ENCODE measurements at regions not wholly inside any gene's neighbourhood (a gene's known extent, or its start where the extent isn't known, plus 50 kb on each side); places are given as distances from the start of the nearest gene placed in this dataset.

- no peak for DNase-seq
These were observed 262.1 kb upstream of the ADGRB3 start for GRCh38 chr6:68372991-68373390.

DNA sequence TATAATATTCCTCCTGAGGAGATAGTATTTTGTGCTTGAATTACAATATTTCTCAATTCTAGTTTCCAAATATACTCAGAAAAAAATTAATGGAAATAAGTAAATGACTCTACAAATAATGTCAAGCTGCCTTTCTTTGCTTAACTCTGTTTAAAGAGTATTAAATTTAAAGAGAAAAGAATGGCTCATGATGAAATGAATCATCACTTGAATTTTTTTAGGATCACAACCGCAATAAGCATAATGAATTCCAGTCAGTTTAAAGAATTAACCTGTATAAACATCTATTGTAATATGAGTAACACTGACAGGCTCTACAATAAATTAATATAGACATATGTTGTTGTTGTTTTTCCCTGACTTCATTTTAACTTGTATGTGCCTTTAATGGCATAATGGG is 266.2 kb upstream of the ADGRB3 start:
- no peak for DNase-seq

DNA sequence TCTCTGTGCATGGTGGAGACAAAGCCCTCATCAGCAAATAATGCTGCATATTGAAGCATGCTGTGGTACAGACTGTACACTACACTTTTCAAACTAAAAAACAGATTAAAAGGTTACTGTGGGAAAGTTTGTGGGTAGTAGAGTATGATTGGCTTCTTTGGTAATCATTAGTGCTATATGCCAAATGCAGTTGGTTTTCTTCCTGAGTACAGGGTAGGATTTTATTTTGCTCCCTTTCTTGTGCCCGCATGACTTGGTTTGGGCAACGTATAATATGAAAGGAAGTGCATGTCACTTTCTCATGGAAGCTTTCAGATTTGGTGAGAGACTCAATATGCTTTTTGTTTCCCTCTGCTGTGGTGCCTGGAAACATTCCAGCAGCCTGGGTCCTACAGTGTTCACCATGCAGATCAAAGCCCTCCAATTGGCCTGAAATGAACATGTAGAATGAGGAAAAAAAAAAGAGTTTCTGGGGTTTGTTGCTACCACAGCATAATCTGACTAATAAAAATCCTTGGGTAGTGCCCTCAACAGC is 270.7 kb upstream of the ADGRB3 start:
- peak; percentile 30 for DNase-seq

DNA sequence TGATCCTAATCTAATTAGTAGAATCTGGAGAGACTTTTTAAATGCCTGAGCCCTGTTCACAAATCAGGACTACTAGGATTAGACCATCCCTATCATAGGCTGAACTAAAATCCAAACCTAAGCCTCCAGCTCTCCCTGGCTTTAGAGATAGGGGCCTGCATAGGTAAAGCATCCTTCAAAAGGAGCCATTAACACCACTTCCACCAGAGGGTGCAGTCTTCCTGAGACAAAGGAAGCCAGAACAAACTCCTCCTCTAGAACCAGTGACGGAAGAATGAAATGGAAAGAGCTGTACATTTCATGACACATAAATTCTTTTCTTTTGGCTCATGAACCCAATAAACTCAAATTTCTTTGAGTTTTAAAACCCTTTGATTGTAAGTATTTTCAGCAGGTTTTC is 291.2 kb upstream of the ADGRB3 start:
- DNase-seq, result peak; percentile 15

- DNase-seq, result no peak
These were observed 292.8 kb upstream of the ADGRB3 start for GRCh38 chr6:68342286-68342685.

GRCh38 chr6:68339488-68340131 is 295.5 kb upstream of the ADGRB3 start:
- no peak for DNase-seq

GRCh38 chr6:68333442-68333841 is 301.6 kb upstream of the ADGRB3 start:
- no peak for DNase-seq

DNA sequence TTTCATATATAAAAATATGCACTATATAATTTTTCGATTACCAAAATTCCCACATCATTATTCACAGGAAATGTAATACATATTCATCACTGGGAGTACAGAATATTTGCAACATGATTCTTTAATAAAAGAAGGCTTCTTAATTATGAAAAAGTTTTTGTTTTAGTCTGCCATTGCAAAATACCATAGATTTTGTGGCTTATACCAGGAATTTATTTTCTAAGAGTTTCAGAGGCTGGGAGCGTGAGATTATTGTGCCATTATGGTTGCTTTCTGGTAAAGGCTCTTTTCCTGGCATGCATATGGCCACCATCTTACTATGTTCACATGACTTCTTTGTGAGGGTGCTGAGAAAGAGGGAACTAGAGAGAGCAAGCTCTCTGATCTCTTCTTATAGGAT is 306.9 kb upstream of the ADGRB3 start:
- DNase-seq, result no peak

GRCh38 chr6:68326762-68327161 is 308.3 kb upstream of the ADGRB3 start:
- DNase-seq, result no peak

DNA sequence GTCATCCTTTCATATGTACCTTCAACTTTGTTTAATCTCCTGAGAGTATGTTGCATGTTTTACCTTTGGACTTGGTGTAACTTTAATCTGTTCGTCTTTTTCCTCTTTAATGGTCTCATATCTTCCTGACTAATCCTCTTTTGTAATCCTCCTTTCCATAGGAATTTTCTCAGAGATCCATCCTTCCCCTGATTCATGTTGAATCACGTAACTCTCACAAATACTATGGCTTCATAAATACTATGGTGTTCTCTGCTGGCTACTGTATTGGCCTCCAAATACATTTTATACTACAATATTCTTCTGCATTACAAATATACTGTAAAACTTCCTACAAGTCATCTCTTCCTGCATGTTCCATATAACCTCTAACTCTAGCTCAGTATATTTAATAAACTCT is 317.7 kb upstream of the ADGRB3 start:
- DNase-seq, result no peak

DNA sequence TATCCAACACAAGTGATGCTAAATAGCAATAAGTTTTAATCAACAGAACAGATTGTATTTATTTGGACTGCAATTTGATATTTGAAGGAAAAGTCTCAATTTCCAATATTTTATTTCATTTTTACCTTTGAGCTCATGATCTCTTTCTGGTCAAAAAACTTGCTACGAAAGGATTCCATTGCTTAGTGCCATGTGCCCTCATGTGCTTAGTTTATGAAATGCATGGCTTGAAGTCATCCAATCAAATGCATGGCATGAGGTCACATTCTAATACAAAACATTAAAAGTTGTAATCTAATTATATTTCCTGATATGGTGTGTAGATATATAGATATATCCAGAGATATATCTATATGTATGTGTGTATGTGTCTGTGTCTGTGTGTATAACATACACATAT is 321.2 kb upstream of the ADGRB3 start:
- no peak for DNase-seq

DNA sequence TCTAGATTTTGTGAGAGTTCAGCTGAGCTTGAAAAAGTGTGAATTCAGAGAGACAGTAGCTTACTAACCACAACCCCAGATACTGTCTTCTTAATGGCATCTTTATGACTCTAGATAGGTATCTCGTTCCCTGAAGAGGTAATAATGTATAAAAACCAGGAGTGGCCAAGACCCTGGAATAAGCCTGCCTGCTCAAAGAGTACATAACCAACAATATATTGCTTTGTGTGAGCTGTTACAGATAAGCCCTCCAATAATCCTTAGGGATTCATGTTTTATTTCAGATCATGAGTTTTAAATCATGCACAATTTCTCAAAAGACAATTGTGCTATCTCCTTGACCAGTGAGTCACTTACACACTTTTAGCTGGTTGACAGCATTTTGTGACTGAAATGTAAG is 327.8 kb upstream of the ADGRB3 start:
- no peak for DNase-seq

DNA sequence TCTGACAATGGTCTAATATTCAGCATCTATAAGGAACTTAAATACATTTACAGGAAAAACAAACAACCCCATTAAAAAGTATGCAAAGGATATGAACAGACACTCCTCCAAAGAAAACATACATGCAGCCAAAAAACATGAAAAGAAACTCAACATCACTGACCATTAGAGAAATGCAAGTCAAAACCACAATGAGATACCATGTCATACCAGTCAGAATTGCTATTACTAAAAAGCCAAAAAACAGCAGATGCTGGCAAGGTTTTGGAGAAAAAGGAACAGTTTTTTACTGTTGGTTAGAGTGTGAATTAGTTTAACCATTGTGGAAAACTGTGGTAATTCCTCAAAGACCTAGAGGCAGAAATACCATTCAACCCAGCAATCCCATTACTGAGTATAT is 339.0 kb upstream of the ADGRB3 start:
- DNase-seq, result no peak

GRCh38 chr6:68282646-68283045 is 352.4 kb upstream of the ADGRB3 start:
- no peak for DNase-seq

DNA sequence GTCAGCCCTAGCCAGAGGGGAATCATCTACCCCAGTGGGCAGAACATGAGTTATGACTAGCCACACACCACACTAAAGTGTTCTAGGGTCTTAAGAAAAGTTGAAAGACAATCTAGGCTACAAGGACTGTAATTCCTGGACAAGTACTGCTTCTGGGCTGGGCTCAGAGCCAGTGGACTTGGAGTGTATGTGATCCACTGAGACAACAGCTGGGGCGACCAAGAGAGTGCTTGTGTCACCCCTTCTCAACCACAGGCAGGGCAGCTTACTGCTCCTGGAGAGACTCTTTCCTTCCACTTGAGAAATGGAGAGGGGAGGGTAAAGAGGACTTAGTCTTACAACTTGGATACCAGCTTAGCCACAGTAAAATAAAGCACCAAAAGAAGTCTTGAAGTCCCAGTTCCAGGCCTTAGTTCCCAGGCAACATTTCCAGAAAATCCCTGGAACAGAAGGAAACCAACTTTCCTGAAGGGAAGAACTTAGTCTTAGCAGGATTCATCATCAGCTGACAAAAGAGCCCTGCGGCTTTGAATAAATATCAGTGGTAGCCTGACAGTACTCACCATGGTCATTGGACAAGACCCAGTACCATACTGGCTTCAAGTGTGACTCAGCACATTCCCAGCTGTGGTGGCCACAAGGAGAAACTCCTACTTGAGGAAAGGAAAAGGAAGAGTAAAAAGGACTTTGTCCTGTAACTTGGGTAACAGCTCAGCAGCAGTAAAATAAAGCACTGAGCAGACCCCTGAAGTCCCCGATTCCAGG is 355.1 kb upstream of the ADGRB3 start:
- DNase-seq, result no peak

DNA sequence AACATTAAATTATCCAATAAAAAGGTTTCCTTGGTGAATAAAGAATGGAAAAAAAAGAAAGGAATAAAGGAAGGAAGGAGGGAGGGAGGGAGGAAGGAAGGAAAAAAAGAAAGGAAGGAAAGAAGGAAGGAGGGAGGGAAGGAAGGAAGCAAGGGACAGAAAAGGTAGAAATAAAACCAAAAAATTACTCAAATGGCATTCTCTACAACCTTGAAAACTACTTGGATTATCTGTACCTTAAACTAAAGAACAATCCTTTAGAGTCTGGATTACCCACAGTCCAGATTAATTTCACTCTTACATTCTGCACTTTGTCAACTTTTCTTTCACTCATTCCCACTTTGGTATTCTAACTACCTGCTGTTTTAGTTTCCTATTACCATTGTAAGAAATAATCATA is 361.8 kb upstream of the ADGRB3 start:
- DNase-seq, result no peak

- DNase-seq, result no peak
These were observed 378.7 kb upstream of the ADGRB3 start for GRCh38 chr6:68256391-68256790.

GRCh38 chr6:68252632-68253031 is 382.4 kb upstream of the ADGRB3 start:
- no peak for DNase-seq

- DNase-seq, result no peak
These were observed 387.3 kb upstream of the ADGRB3 start for GRCh38 chr6:68247782-68248181.

DNA sequence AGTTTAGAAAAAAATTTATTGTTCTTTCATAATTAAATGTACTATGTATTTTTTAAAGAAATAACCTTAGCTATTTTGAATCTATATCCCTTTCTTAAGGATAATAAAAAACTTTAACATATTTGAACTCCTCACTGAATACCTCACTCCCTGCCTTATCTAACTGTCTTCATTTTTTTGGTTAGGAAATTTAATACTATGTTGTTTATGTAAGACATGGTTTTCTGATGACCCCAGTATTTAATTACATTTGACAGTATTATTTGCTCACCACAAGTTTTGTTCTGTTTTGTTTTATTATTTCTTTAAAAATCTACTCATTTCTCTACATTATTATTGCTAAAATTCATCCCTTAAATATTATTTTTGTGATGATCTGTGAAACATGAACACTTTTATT is 394.4 kb upstream of the ADGRB3 start:
- DNase-seq, result no peak

DNA sequence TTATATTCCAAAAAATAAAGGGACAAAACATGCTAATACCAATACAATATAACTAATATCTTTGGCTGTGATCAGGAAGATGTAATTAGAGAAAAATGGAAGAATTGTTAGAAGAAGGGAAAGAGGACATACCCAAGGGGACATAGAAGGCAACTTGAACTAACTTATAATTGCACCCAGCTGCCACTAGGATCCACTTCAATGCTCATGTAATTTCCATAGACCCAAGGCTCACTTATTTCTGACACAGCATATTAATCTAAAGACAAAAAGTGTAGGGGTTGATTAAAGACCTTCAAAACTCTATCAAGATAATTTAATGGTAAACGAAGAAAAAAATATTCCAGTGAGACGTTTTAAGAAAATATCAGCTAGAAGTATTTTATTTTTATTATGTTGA is 396.0 kb upstream of the ADGRB3 start:
- no peak for DNase-seq

- DNase-seq, result no peak
These were observed 396.9 kb upstream of the ADGRB3 start for GRCh38 chr6:68238097-68238601.

DNA sequence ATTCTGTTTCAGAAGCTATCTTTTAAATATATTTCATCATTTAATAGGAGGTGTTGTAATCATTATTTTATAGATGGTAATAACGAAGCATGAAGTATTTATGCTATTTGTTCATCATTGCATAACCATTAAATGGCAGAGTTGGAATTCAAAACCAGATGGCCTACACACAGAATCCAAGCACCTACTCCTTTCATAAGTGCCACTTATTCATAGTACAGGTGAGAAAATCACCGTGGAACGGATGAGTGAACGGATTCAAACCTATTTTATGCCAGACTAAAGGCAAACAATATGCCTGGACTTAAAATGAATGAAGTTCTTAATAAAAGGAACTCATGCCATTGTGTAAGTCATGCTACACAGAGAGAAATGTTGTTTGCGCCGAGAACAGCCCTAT is 397.9 kb upstream of the ADGRB3 start:
- no peak for DNase-seq

- DNase-seq, result no peak
These were observed 399.7 kb upstream of the ADGRB3 start for GRCh38 chr6:68235326-68235784.

All from retina (tissue), 1 donor.